Panc1 (cell line): ENCODE measurements at regions not wholly inside any gene's neighbourhood (a gene's known extent, or its start where the extent isn't known, plus 50 kb on each side); places are given as distances from the start of the nearest gene placed in this dataset.
"Not testable (repeated sequence)": the region's sequence is repeated elsewhere in the genome, so short reads cannot be mapped to it uniquely, and the experiment has no call there.

Experiments
- ATAC-seq: fragments of 200-7000 bp; cut with Tn5 transposase; 2 replicates; pipeline ENCODE4 v1.9.1; 2020; ENCODE audit warnings: mild to moderate bottlenecking, moderate library complexity
- BruUV-seq: library from RNA; stranded (reverse); fragments of 400-500 nt; replicated peaks from 2 replicates; lab custom pipeline; 2021; lab: Mats Ljungman, UMichigan
- CTCF ChIA-PET: fragments of 300-600 bp; sonication (Branson Sonifier 250); formaldehyde crosslinking; loops from one replicate; lab custom pipeline; 2022; ENCODE audit warnings: antibody characterized with exemption; lab: Charles Lee
- POLR2A ChIA-PET: fragments of 300-600 bp; sonication (Branson Sonifier 250); formaldehyde crosslinking; loops from one replicate; lab custom pipeline; 2022; ENCODE audit warnings: antibody characterized with exemption; lab: Charles Lee
- DNase-seq: peaks from one replicate; pipeline ENCODE4 v3.0.0-alpha.2; 2010; ENCODE audit warnings: low read depth, low spot score
- H3K27ac ChIP-seq: 2 replicates; pipeline ENCODE4 v1.5.1; 2011; ENCODE audit warnings: mild to moderate bottlenecking, low read length, inconsistent platforms
- H3K27me3 ChIP-seq: fragments of 200-500 bp; sonication (Bioruptor generic); 2 replicates; pipeline ENCODE4 v1.6.0; 2014; ENCODE audit warnings: low read length, inconsistent platforms; ENCODE audit not compliant: control insufficient read depth, insufficient read depth
- H3K36me3 ChIP-seq: fragments of 200-500 bp; sonication (Bioruptor generic); 2 replicates; pipeline ENCODE4 v1.5.1; 2014; ENCODE audit warnings: inconsistent platforms, mild to moderate bottlenecking, low read length, moderate library complexity; ENCODE audit not compliant: control insufficient read depth, insufficient read depth
- H3K4me1 ChIP-seq: 2 replicates; pipeline ENCODE4 v1.5.1; 2011; ENCODE audit warnings: inconsistent platforms, mild to moderate bottlenecking, low read length, moderate library complexity; ENCODE audit not compliant: control insufficient read depth, insufficient read depth
- H3K4me3 ChIP-seq, 2 experiments: 2 replicates each; pipeline ENCODE4 v1.5.1; 2011 to 2012; ENCODE audit warnings: low read depth in 2 of 2, low read length in 2 of 2, mild to moderate bottlenecking in 2 of 2, inconsistent platforms in 1 of 2, moderate library complexity in 1 of 2
- H3K9me3 ChIP-seq: fragments of 200-500 bp; sonication (Bioruptor generic); 2 replicates; pipeline ENCODE4 v1.5.1; 2014; ENCODE audit warnings: low read depth, mild to moderate bottlenecking, inconsistent platforms, low read length, moderate library complexity; ENCODE audit not compliant: control insufficient read depth, insufficient read depth
- CTCF ChIP-seq: fragments of 450-650 bp; IDR thresholded peaks from 2 replicates; pipeline ENCODE4 v1.5.1; 2017; ENCODE audit warnings: mild to moderate bottlenecking
- POLR2AphosphoS5 ChIP-seq: IDR thresholded peaks from 2 replicates; pipeline ENCODE4 v1.6.1; 2012; ENCODE audit warnings: mild to moderate bottlenecking, low read depth, low read length, moderate library complexity
- REST ChIP-seq, 2 experiments: IDR thresholded peaks; 2 replicates each; pipeline ENCODE4 v1.6.1; 2011 to 2012; ENCODE audit warnings: low read depth in 2 of 2, control low read depth in 1 of 2, low read length in 1 of 2, mild to moderate bottlenecking in 1 of 2, moderate library complexity in 1 of 2; ENCODE audit not compliant: insufficient read depth in 1 of 2
- SIN3A ChIP-seq: IDR thresholded peaks from 2 replicates; pipeline ENCODE4 v1.6.1; 2012; ENCODE audit warnings: low read depth, mild to moderate bottlenecking, low read length, moderate library complexity, borderline replicate concordance; ENCODE audit not compliant: insufficient read depth
- TCF7L2 ChIP-seq: IDR thresholded peaks from 2 replicates; pipeline ENCODE4 v1.6.1; 2011; ENCODE audit warnings: mild to moderate bottlenecking, low read depth, low read length, inconsistent platforms
- in situ Hi-C: cut with HindIII; loops from 2 replicates; pipeline ENCODE4 v1.10.0; 2016; ENCODE audit warnings: low sequenced_read_pairs, low pct_unique_long_range_greater_than_20kb
- intact Hi-C: fragments of 100-400 bp; cut with micrococcal nuclease; formaldehyde crosslinking; loops from one replicate; pipeline ENCODE4 v1.10.0; 2022; ENCODE audit not compliant: unreplicated experiment

GRCh38 chr4:10388146-10388545 lies 69.1 kb downstream of the ZNF518B start:
- DNase-seq, ATAC-seq, BruUV-seq, POLR2A ChIA-PET, H3K36me3 ChIP-seq, H3K9me3 ChIP-seq, H3K27me3 ChIP-seq, CTCF ChIA-PET, H3K4me1 ChIP-seq, H3K4me3 ChIP-seq, in situ Hi-C loops, intact Hi-C loops, H3K27ac ChIP-seq: not testable (repeated sequence)

GRCh38 chr4:10385994-10386394 lies 71.2 kb downstream of the ZNF518B start:
- DNase-seq (no peak), ATAC-seq (no peak)
- H3K27ac ChIP-seq: no peak overlapping the region
- H3K4me1 ChIP-seq: no peaks in the 10 kb centered on the region
- ChIA-PET CTCF (no interaction called here), POLR2A (no interaction called here)
- H3K4me3 ChIP-seq: no peak overlapping the region
- no TSS peak for BruUV-seq
- no peaks in the 10 kb centered on the region for H3K27me3 ChIP-seq
- in situ Hi-C loops (no loop called here), intact Hi-C loops (no loop called here)
- H3K36me3 ChIP-seq: no peaks in the 10 kb centered on the region
- TF ChIP-seq TCF7L2 (no peak), POLR2AphosphoS5 (no peak), CTCF (no peak), SIN3A (no peak), REST (IDR thresholded peaks at IDR 0.05; ENCODE audit: insufficient read depth in 1 of 2, low read depth in 2 of 2, low read length in 1 of 2) (no peak)
- no peaks in the 10 kb centered on the region for H3K9me3 ChIP-seq

GRCh38 chr4:10384974-10385373 lies 72.3 kb downstream of the ZNF518B start:
- ChIA-PET POLR2A (no interaction called here), CTCF (no interaction called here)
- intact Hi-C loops (no loop called here), in situ Hi-C loops (no loop called here)
- Histone ChIP-seq H3K4me3 (no peak overlapping the region), H3K27me3 (no peaks in the 10 kb centered on the region), H3K4me1 (no peaks in the 10 kb centered on the region), H3K36me3 (no peaks in the 10 kb centered on the region), H3K9me3 (no peaks in the 10 kb centered on the region), H3K27ac (no peak overlapping the region)
- no peak for ATAC-seq
- no peak for DNase-seq
- TF ChIP-seq POLR2AphosphoS5 (no peak), CTCF (no peak), TCF7L2 (no peak), REST (IDR thresholded peaks at IDR 0.05; ENCODE audit: insufficient read depth in 1 of 2, low read depth in 2 of 2, low read length in 1 of 2) (no peak), SIN3A (no peak)
- BruUV-seq: no TSS peak
